NCI-H526 treated with DMSO at 0.1 percent for 48 hours (cell line): ENCODE measurements at regions not wholly inside any gene's neighbourhood (a gene's known extent, or its start where the extent isn't known, plus 50 kb on each side); places are given as distances from the start of the nearest gene placed in this dataset.
"Not testable (repeated sequence)": the region's sequence is repeated elsewhere in the genome, so short reads cannot be mapped to it uniquely, and the experiment has no call there.

Experiments
- DNase-seq: peaks from one replicate; lab custom pipeline; 2025; lab: John Stamatoyannopoulos, UW

GRCh38 chr9:82382887-82383616 lies 394.5 kb downstream of the SPATA31D1 start:
- DNase-seq = no peak

DNA sequence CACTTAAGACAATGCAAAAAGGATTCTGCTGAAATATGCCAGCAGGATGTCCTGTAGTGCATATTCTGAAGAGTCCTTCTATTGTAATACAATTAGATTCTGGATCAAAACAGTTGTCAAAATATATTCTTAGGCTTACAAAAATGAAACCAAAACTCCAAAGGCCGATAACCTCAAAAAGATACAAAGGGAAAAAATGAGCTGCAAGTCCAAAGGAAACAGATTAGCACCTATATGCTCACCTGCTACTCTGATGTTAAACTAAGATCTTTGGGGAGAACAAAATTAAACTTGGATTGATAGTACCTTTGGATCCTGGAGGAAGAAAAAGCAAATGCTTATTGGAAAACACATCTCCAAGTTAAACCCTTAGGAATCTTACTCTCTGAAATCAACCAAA lies 397.1 kb downstream of the SPATA31D1 start:
- no peak for DNase-seq

- DNase-seq = no peak
Measured at GRCh38 chr9:82397534-82397933, 409.0 kb downstream of the SPATA31D1 start.

DNA sequence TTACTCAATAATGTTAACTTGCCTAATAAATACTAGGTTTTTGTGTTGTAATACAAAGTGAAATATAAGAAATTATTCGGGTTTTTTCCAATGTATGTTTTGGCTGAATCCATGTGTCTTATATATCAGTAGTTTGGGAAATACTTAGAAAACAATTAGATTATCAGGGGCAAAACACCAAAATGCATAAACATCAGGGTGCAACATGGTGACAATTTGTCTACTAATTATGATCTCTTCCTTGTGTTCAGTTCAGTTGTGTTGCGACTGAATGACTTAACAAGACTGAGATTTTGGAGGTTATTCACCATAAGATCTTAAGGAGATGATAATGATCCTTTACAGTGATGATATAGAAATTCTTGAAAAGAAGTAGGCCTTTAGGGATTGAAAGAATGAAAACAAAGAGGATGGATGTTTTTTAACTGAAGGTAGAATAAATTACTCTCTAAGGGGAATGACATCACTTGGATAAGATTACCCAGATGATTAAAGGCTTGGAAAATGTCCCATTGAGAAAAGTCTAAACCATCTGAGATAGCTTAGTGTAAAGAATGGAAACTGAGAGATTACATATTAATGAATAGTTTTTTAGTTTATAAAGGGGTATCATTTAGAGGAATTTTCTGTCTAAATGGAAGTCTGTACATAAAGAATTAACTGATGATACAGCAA lies 415.8 kb downstream of the SPATA31D1 start:
- DNase-seq = no peak

GRCh38 chr9:82404881-82405280 lies 416.3 kb downstream of the SPATA31D1 start:
- no peak for DNase-seq

GRCh38 chr9:82406456-82407085 lies 418.0 kb downstream of the SPATA31D1 start:
- DNase-seq = no peak

DNA sequence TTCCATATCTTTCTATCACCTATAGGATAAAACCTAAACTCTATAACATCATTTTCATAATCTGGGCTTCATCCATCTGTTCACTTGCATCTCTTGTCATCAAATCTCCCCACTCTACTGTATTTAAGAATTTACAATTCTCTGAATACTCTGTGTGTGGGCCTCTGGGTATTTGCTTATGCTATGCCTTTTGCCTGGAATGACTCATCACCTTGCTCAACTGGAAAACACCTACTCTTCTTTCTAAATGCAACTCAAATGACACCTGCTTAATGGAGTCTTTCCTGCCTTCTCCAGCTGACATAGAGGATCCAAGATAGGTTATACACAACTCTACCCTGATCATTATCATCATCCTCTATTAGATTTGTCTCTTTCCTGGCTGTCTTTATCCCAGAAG lies 421.7 kb downstream of the SPATA31D1 start:
- no peak for DNase-seq

DNA sequence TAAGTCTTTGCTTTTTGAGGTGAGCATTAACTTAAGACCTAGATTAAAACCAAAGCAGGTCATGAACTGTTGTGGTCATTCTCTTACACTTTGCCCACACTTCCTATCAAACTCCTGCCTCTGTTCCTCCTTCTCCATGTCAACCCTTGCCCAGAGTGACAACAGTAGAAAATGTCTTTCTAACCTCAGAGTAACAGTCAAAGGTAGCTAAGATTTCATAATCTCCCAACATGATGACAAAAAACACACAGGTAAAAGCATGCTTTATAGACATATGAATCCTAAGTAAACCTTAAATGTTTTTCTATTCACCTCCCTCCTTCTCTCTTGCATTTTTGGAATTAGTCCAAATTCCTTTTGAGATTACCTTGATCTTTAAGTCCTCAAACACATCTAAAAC lies 422.3 kb downstream of the SPATA31D1 start:
- DNase-seq = no peak

GRCh38 chr9:82412586-82413305 lies 424.2 kb downstream of the SPATA31D1 start:
- no peak for DNase-seq

- DNase-seq = no peak
Measured at GRCh38 chr9:82417501-82417900, 428.9 kb downstream of the SPATA31D1 start.

DNA sequence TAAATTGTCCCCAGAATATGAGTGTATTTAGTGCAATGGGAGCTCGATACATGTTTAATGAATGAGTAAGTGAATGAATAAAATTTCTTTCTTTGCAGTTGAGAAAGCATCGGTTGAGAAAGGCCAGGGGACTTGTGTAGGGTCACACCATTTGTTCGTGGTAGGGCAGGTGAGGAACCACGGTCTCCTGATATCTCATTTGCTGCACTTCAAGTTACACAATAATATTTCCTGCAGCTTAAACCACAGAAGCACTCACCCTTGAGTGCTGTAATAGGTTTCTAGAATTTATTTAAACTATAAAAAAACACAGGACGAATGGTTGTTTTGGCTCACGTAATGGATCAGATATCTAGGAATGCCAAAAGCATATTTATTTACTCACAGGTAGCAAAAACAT lies 429.8 kb downstream of the SPATA31D1 start:
- no peak for DNase-seq

- DNase-seq = no peak
Measured at GRCh38 chr9:82419696-82420486, 431.3 kb downstream of the SPATA31D1 start.

DNA sequence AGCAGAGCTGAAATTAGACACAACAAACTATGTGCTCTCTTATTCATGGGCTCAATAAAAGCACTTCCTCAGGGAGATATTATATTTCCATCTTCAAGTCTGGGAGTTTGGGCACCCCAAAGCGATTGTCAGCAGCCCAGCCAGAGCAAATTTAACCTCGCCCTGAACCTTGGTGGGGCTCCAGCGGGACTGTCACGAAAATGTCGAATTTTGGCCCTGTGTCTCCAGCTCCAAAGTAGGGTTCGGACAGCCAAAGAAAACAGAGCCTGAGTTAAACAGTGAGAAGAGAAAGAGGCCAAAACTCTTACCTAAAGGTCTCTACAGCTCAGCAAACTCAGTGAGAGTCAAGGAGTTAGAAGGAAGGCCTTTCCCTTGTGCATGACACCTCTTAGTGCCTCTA lies 432.9 kb downstream of the SPATA31D1 start:
- DNase-seq = no peak

GRCh38 chr9:82423700-82424099 lies 435.1 kb downstream of the SPATA31D1 start:
- no peak for DNase-seq

GRCh38 chr9:82424599-82425120 lies 436.1 kb downstream of the SPATA31D1 start:
- DNase-seq = no peak

- DNase-seq = no peak
Measured at GRCh38 chr9:82431121-82431520, 442.5 kb downstream of the SPATA31D1 start.

DNA sequence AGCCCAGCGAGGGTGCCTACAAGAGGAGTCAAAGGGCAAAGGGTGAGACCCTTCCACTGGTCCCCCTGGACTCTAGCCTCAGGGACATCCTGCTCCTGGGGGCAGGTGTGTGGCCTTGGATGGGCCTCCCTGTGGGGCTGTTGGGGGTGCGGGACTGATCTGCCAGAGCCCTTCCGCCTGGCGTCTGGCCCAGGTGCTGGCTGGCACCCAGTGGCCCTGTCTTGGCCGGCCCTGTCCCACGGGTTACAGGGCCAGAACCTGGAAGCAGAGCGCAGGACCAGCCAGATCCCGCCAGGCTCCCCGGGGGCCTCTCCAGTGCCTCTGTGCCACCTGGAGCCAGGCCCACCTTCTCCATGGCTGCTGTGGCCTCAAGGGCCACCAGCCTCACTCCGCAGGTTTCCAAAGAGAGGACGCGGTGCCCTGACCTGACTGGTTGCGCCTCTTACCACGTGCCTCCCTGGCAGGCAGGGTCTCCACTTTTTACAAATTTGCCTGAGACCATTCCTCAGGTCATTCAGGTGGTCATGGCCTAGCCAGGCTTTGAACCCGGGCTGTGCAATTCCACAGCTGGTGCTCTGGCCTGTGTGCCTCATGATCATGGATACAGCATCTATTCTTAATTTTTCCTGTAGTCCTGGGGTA lies 444.8 kb downstream of the SPATA31D1 start:
- DNase-seq = not testable (repeated sequence)

DNA sequence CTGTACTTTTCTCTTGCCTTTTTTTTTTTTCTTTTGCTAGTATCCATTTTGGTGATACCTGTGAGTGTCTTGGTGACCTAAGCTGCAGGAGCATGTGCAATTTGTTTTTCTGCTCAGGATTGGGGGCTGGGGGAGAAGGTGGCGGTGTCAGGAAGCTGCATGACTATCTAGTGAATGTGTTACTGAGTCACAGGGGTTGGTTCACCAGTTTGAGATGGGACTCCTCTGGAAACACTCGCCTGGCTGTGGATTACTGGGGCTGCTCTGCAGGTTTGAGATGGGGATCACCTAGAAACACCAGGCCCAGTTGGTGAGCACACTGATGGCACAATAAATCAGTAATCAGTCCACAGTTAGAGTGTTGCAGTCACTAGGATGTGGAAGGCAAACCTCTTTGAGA lies 447.9 kb downstream of the SPATA31D1 start:
- DNase-seq = no peak

GRCh38 chr9:82437183-82437582 lies 448.6 kb downstream of the SPATA31D1 start:
- not testable (repeated sequence) for DNase-seq

GRCh38 chr9:82438581-82438980 lies 450.0 kb downstream of the SPATA31D1 start:
- no peak for DNase-seq

- no peak for DNase-seq
Measured at GRCh38 chr9:82443312-82443711, 454.7 kb downstream of the SPATA31D1 start.
